ENCODE measurements at regions not wholly inside any gene's neighbourhood (a gene's known extent, or its start where the extent isn't known, plus 50 kb on each side); places are given as distances from the start of the nearest gene placed in this dataset.
"Not testable (repeated sequence)": the region's sequence is repeated elsewhere in the genome, so short reads cannot be mapped to it uniquely, and the experiment has no call there.

DNA sequence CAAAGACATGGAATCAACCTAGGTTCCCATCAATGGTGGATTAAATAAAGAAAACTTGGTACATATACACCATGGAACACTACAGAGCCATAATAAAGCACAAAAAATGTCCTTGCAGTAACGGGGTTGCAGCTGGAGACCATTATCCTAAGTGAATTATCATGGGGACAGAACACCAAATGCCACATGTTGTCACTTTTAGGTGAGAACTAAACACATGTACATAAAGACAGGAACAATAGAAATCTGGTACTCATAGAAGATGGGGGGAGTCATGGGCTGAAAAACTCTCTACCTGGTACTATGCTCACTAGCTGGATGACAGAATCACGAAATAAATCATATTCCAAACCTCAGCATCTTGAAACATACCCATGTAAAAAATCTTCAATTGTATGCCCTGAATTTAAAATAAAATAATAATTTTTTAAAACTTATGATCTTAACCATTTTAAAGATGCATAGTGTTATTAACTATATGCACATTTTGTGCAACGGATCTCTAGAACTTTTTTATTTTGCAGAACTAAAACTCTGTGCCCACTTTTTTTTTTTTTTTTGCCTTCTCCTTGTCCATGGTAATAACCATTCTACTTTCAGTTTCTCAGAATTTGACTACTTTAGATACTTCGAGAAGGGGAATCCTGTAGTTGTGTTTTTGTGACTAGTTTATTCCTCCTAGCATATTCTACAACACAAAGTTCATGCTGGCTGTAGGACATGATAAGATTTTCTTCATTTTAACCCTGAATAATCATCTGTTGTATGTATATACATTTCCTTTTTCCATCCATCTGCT, 1081.6 kb upstream of the ACO1 start:
- H3K4me3 Mint-ChIP-seq: no peak overlapping the region
- no peaks in the 10 kb centered on the region for H3K36me3 Mint-ChIP-seq (ENCODE audit: low read depth)
- POLR2A ChIA-PET: no interaction called here
- CTCF ChIA-PET: interaction anchor here (0.6 kb wide), 1 partner anchor 38 kb away, joined by 4 read pairs; no protein-coding TSS in a partner anchor
- H3K9me3 Mint-ChIP-seq: peaks cover 7% of the 10 kb centered on the region
- H3K27me3 Mint-ChIP-seq: no peaks in the 10 kb centered on the region
- peaks cover 13% of the 10 kb centered on the region for H3K4me1 Mint-ChIP-seq
- DNase-seq: no peak
- no peak overlapping the region for H3K27ac Mint-ChIP-seq

DNA sequence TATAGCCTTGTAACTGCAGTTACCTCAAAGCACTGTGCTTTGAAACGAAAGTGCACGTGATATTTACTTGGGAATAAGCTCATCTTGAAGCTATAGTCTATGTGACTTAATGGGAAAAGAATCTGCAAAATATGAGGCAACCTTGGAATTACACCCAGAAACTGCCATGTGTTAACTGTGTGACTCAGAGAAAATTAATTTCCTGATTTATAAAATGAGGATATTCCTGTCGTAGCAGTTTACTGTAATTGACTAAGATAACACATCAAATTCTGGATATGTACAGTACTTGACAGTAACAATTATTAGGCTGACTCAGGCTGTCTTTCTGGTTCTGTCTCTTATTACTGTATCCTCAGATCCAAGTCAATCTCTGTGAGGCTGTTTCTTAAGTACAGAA, 1079.9 kb upstream of the ACO1 start:
- DNase-seq: no peak
- Mint-ChIP-seq H3K4me1 (peaks cover 13% of the 10 kb centered on the region), H3K4me3 (no peak overlapping the region), H3K27ac (no peak overlapping the region), H3K36me3 (ENCODE audit: low read depth) (no peaks in the 10 kb centered on the region), H3K9me3 (peaks cover 7% of the 10 kb centered on the region), H3K27me3 (no peaks in the 10 kb centered on the region)
- ChIA-PET POLR2A (no interaction called here), CTCF (no interaction called here)

DNA sequence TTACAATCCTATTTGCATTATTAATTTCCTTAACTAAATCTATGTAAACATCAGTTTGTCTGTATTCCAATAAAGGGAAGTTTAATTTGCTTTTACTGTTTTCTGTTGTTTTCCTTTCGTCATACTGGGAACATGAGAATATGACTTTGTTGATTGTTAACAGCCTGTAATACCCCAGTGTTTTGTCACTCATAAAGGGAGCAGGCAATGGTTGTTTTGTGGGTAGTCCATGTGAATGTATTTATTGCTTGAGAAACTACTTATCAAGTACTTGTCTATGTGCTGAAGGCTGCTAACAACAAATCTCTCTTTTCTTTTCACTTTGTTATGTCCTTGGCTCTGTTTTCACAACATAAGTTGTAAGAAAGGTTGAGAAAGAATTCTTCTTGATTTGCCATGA, 1070.2 kb upstream of the ACO1 start:
- Mint-ChIP-seq H3K4me3 (no peak overlapping the region), H3K4me1 (no peaks in the 10 kb centered on the region), H3K36me3 (ENCODE audit: low read depth) (no peaks in the 10 kb centered on the region), H3K27me3 (no peaks in the 10 kb centered on the region), H3K27ac (no peak overlapping the region), H3K9me3 (no peaks in the 10 kb centered on the region)
- CTCF ChIA-PET: no interaction called here
- DNase-seq: no peak
- POLR2A ChIA-PET: no interaction called here

DNA sequence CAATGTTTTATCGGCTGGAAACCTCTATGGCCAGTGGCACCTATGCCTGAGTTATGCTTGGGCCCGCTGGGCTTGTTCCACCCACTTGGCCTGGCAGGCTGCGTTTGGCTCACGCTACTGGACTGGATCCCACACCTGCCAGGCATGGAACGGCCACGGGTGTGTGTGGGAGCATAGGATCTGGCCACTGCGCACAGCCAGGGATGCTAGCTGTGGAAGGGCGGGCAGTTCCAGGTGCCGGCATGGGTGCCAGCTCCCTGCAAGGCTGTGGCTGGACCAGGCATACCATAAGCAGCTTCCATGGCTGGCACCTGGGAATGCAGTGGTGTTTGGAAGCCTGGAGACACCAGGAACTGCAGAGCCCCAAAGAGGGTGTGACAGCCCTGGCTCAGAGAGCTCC, 1063.9 kb upstream of the ACO1 start:
- no peaks in the 10 kb centered on the region for H3K9me3 Mint-ChIP-seq
- POLR2A ChIA-PET: no interaction called here
- H3K27me3 Mint-ChIP-seq: no peaks in the 10 kb centered on the region
- H3K4me3 Mint-ChIP-seq: no peak overlapping the region
- H3K27ac Mint-ChIP-seq: peak overlapping the region; percentile 36
- H3K36me3 Mint-ChIP-seq (ENCODE audit: low read depth): no peaks in the 10 kb centered on the region
- DNase-seq: no peak
- peaks cover 17% of the 10 kb centered on the region for H3K4me1 Mint-ChIP-seq
- CTCF ChIA-PET: interaction anchor here (0.9 kb wide), 1 partner anchor 22 kb away, joined by 3 read pairs; no protein-coding TSS in a partner anchor

DNA sequence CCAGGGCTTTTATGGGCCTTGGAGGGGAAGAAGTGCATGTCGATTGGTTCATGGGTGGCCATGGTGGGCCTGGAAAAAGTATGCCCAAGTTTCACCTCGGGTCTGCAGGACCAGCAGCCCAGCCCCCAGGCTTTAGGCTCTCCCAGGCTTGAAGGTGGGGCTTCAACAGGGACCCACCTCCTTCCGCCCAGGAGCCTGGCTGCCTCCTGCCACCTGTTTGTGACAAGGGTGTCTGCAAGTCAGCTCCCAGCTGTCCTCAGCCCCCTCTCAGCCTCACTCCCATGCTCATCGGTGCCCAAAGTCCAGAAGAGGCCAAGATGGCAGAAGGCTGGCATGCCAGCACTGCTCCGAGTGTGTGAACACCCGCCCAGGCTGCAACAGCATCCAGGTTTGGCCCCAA, 1063.2 kb upstream of the ACO1 start:
- no peaks in the 10 kb centered on the region for H3K27me3 Mint-ChIP-seq
- CTCF ChIA-PET: no interaction called here
- H3K4me1 Mint-ChIP-seq: peaks cover 17% of the 10 kb centered on the region
- H3K36me3 Mint-ChIP-seq (ENCODE audit: low read depth): no peaks in the 10 kb centered on the region
- POLR2A ChIA-PET: no interaction called here
- no peak for DNase-seq
- H3K4me3 Mint-ChIP-seq: no peak overlapping the region
- no peak overlapping the region for H3K27ac Mint-ChIP-seq
- H3K9me3 Mint-ChIP-seq: no peaks in the 10 kb centered on the region

DNA sequence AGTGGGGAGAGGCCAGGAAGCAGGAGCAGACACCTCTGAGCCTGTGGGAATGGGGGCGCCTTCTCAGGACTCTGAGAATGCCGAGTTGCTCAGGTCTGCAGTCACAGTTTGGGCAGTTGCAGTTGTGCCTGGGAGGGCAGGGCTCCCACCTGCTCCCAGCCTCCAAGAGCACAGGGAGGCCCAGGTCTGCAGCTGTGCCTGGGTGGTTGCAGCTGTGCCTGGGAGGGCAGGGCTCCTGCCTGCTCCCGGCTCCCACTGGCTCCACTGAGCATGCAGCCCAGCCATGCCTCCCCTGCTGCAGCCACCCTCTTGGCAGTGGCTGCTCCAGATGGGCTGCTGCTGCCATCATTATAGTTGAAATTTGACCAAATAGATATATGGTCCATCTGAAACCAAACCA, 1062.8 kb upstream of the ACO1 start:
- no peaks in the 10 kb centered on the region for H3K36me3 Mint-ChIP-seq (ENCODE audit: low read depth)
- no peak for DNase-seq

DNA sequence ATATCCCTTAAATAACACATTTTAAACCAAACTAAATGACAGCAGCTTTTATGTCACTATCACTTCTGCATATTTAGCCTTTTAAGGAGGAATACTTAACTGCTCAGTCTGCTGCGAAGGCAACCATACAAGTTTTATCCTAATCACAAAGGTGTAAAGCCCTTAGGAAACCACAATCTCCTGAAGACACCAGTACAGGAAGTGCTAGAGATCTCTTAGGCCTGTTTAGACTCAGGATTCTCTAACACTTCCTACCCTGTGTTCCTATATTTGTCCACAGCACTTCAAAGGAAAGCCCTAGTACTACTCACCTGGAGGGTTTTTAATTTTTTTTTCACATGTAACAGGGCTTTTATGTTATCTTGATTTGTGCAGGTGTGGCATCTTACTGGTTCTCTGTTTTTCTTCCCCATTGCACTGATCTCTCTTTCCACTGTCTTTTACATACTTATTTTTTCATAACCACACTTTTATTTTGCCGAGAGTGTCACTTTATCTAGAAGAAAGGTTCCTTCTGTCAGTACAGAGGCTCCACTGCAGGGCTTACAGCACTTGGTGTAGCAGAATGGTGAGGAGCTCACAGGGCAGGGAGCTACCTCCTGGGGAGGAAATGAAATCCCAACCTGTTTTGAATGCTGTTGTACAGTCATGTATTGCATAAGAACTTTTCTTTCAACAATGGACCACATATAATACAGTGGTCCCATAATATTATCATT, 1060.6 kb upstream of the ACO1 start:
- Mint-ChIP-seq H3K4me1 (peaks cover 17% of the 10 kb centered on the region), H3K36me3 (ENCODE audit: low read depth) (peaks cover 2% of the 10 kb centered on the region), H3K4me3 (no peak overlapping the region), H3K27me3 (no peaks in the 10 kb centered on the region), H3K9me3 (peaks cover 2% of the 10 kb centered on the region), H3K27ac (peak overlapping the region; percentile 51)
- no peak for DNase-seq
- ChIA-PET POLR2A (no interaction called here), CTCF (no interaction called here)

More for the DNA sequence above, 1062.8 kb upstream of the ACO1 start:
- H3K27me3 Mint-ChIP-seq: no peaks in the 10 kb centered on the region
- POLR2A ChIA-PET: no interaction called here
- no peak overlapping the region for H3K4me3 Mint-ChIP-seq
- no peak overlapping the region for H3K27ac Mint-ChIP-seq
- CTCF ChIA-PET: no interaction called here
- no peaks in the 10 kb centered on the region for H3K9me3 Mint-ChIP-seq
- H3K4me1 Mint-ChIP-seq: peaks cover 17% of the 10 kb centered on the region

DNA sequence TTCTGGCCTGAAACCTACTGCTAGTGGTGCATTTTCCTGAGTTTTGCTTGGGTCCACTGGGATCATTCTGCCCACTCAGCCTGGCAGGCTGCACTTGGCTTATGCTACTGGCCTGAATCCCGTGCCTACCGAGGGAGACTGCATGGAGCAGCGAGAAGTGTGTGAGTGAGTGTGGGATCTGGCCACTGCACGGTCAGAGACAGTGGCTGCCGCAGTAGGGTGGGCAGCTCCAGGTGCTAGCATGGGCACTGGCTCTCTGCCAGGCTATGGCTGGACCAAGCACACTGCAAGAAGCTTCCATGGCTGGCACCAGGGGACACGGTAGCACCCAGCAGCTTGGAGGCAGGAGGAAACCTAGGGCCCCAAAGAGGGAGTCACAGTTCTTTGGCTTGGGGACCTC, 1058.7 kb upstream of the ACO1 start:
- ChIA-PET CTCF (no interaction called here), POLR2A (no interaction called here)
- Mint-ChIP-seq H3K4me1 (peaks cover 17% of the 10 kb centered on the region), H3K27me3 (no peaks in the 10 kb centered on the region), H3K9me3 (peaks cover 2% of the 10 kb centered on the region), H3K36me3 (ENCODE audit: low read depth) (peaks cover 2% of the 10 kb centered on the region), H3K4me3 (no peak overlapping the region), H3K27ac (no peak overlapping the region)
- no peak for DNase-seq

DNA sequence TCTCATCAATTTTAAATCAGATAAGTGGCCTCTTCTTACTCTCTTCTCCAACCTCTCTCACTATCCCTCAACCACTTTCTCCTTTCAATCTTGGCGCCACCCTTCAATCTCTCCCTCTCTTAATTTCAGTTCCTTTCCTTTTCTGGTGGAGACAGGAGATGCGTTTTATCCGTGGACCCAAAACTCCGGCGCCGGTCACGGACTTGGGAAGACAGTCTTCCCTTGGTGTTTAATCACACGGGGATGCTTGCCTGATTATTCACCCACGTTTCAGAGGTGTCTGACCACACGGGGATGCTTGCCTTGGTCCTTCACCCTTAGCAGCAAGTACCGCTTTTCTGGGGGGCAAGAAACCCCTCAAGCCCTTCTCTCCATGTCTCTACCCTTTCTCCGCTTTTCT, 1057.6 kb upstream of the ACO1 start:
- H3K4me3 Mint-ChIP-seq; CTCF ChIA-PET; DNase-seq; H3K27me3 Mint-ChIP-seq; H3K36me3 Mint-ChIP-seq (ENCODE audit: low read depth); H3K27ac Mint-ChIP-seq; POLR2A ChIA-PET; H3K9me3 Mint-ChIP-seq: not testable (repeated sequence)
- peaks cover 17% of the 10 kb centered on the region for H3K4me1 Mint-ChIP-seq

DNA sequence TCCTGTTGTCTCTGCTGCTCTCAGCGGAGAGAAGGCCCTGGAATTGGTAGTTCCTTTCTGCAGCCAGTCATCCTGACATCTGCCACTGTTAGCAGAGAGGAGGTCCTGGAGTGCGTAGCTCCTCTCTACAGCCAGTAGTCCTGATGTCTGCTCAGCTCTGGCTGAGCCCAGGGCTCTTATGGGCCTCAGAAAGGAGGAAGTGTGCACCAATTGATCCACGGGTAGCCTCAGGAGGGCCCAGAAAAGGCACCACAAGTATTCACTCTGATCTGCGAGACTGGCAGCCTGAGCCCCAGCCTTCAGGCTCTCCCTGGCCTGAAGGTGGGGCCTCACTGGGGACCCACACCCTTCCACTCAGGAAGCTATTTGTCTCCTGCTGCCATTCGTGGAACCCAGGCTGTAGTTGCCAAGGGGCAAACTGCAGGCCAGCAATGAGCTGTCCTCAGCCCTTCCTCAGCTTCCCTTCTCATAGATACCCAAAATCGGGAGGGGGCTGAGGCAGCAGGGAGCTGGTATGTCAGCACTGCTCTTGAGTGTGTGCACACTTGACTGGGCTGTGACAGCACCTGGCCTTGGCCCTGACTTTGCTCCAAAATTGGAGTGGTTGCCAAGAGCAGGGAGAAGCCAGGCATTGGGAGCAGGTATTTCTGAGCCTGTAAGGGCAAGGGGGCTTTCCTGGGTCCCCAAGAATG, 1049.5 kb upstream of the ACO1 start:
- CTCF ChIA-PET: no interaction called here
- no peak for DNase-seq
- peaks cover 3% of the 10 kb centered on the region for H3K9me3 Mint-ChIP-seq
- H3K27ac Mint-ChIP-seq: peak overlapping the region; percentile 63
- peaks cover 14% of the 10 kb centered on the region for H3K4me1 Mint-ChIP-seq
- H3K36me3 Mint-ChIP-seq (ENCODE audit: low read depth): no peaks in the 10 kb centered on the region
- POLR2A ChIA-PET: no interaction called here
- H3K27me3 Mint-ChIP-seq: no peaks in the 10 kb centered on the region
- no peak overlapping the region for H3K4me3 Mint-ChIP-seq

DNA sequence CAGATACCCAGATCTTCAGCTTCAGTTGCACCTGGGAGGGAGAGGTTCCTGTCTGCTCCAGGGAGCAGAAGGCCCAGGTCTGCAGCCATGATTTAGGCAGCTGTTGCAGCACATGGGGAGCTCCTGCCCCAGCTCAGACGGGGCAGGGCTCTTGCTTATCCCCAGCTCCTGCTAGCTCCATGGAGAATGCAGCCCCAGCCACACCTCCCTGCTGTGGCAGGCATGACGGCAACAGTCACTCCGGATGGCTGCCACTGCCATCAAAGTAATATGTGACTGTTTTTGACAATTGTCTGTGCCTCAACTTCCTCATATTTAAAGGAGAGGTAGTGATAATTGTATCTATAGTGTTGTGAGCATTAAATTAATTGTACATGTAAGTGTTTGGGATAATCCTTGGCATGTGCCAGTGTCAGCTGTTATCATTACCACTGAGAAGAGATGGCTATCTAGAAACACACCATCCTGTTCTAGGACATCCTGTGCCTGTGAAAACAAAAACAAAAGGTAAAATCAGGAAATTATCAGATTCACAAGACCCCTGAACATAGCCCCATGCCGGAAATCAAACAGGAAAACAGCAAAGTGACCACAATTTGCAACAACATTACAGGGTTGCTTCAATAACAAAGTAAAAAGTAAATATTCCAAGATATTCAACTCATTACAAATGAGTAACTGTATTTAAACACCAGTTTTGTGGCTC, 1048.8 kb upstream of the ACO1 start:
- ChIA-PET POLR2A (no interaction called here), CTCF (no interaction called here)
- no peak for DNase-seq
- Mint-ChIP-seq H3K36me3 (ENCODE audit: low read depth) (no peaks in the 10 kb centered on the region), H3K27me3 (no peaks in the 10 kb centered on the region), H3K4me3 (no peak overlapping the region), H3K4me1 (peaks cover 14% of the 10 kb centered on the region), H3K27ac (peak overlapping the region; percentile 69), H3K9me3 (peaks cover 3% of the 10 kb centered on the region)

DNA sequence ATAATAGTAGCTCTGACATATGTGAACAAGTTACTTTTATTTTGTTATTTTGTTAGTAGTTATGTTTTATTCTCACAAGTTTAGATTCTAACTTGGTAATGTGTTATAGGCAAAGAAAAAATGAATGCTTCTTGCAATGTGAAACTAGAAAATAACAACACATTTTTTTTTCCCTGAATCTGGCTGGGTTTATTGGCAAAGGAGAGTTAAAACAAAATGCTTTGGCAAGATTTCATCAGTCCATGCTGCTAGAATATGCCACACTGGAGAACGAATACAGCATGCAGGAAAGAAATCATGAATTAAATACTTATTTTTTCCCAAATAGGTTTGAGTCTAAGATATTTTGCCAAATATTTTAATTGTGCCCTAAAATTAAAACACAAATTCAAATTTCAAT, 1048.1 kb upstream of the ACO1 start:
- Mint-ChIP-seq H3K27ac (peak overlapping the region; percentile 69), H3K27me3 (no peaks in the 10 kb centered on the region), H3K9me3 (peaks cover 3% of the 10 kb centered on the region), H3K4me3 (no peak overlapping the region), H3K36me3 (ENCODE audit: low read depth) (no peaks in the 10 kb centered on the region), H3K4me1 (peaks cover 14% of the 10 kb centered on the region)
- ChIA-PET CTCF (no interaction called here), POLR2A (no interaction called here)
- DNase-seq: no peak

DNA sequence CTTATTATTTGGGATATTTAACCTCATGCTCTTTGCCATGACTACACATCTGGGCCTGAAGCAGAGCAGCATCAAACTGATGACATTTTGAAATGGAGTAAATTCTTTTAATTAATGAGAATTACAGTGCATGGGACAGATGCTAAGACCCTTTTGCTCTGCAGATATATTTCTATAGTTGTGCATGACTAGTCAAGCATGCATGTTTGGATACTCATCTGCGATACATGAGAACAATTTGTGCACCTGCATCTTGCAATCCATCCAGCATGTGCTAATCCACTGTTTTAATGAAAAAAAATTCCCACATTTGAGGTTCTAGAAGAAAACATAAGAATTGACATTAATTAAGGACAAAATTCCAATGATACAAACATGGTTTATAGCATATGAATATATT, 1047.6 kb upstream of the ACO1 start:
- CTCF ChIA-PET: no interaction called here
- H3K27ac Mint-ChIP-seq: no peak overlapping the region
- POLR2A ChIA-PET: no interaction called here
- no peaks in the 10 kb centered on the region for H3K36me3 Mint-ChIP-seq (ENCODE audit: low read depth)
- no peak for DNase-seq
- peaks cover 3% of the 10 kb centered on the region for H3K9me3 Mint-ChIP-seq
- no peaks in the 10 kb centered on the region for H3K27me3 Mint-ChIP-seq
- no peak overlapping the region for H3K4me3 Mint-ChIP-seq
- H3K4me1 Mint-ChIP-seq: peaks cover 14% of the 10 kb centered on the region

Data from activated CD4-positive, alpha-beta T cell treated with anti-CD3 and anti-CD28 coated beads, Interleukin-2, amount 10 ng/mL, durations not matched to agents 7 days and 5 days (primary cell).